Central memory CD4-positive, alpha-beta T cell (primary cell): ENCODE measurements at regions not wholly inside any gene's neighbourhood (a gene's known extent, or its start where the extent isn't known, plus 50 kb on each side); places are given as distances from the start of the nearest gene placed in this dataset.

Experiments used
- DNase-seq: peaks from one replicate; pipeline ENCODE4 v3.0.0; 2022

- DNase-seq = no peak
Observed at GRCh38 chr9:631596-631995, 209.9 kb upstream of the DMRT1 start.

- no peak for DNase-seq
Observed at GRCh38 chr9:633461-633860, 208.0 kb upstream of the DMRT1 start.

- DNase-seq = no peak
Observed at GRCh38 chr9:636931-637591, 204.4 kb upstream of the DMRT1 start.

GRCh38 chr9:638152-638551, 203.3 kb upstream of the DMRT1 start:
- no peak for DNase-seq

GRCh38 chr9:642014-642413, 199.5 kb upstream of the DMRT1 start:
- no peak for DNase-seq

GRCh38 chr9:643966-644365, 197.5 kb upstream of the DMRT1 start:
- DNase-seq = no peak

GRCh38 chr9:647522-647921, 194.0 kb upstream of the DMRT1 start:
- DNase-seq = no peak

GRCh38 chr9:649128-650074, 192.1 kb upstream of the DMRT1 start:
- DNase-seq = no peak

GRCh38 chr9:650362-650761, 191.1 kb upstream of the DMRT1 start:
- no peak for DNase-seq

GRCh38 chr9:651371-651770, 190.1 kb upstream of the DMRT1 start:
- no peak for DNase-seq

GRCh38 chr9:652914-653313, 188.6 kb upstream of the DMRT1 start:
- DNase-seq = no peak

GRCh38 chr9:653421-653820, 188.1 kb upstream of the DMRT1 start:
- no peak for DNase-seq

GRCh38 chr9:653856-654387, 187.6 kb upstream of the DMRT1 start:
- no peak for DNase-seq

GRCh38 chr9:655875-656274, 185.6 kb upstream of the DMRT1 start:
- DNase-seq = no peak

- no peak for DNase-seq
Observed at GRCh38 chr9:656926-657568, 184.4 kb upstream of the DMRT1 start.

GRCh38 chr9:659286-659685, 182.2 kb upstream of the DMRT1 start:
- DNase-seq = no peak

- no peak for DNase-seq
Observed at GRCh38 chr9:660227-660626, 181.3 kb upstream of the DMRT1 start.

GRCh38 chr9:663541-663940, 178.0 kb upstream of the DMRT1 start:
- DNase-seq = no peak

GRCh38 chr9:665296-665695, 176.2 kb upstream of the DMRT1 start:
- DNase-seq = no peak

- DNase-seq = no peak
Observed at GRCh38 chr9:671997-672396, 169.5 kb upstream of the DMRT1 start.

GRCh38 chr9:672851-673250, 168.6 kb upstream of the DMRT1 start:
- no peak for DNase-seq

- no peak for DNase-seq
Observed at GRCh38 chr9:673264-673965, 168.1 kb upstream of the DMRT1 start.
